ENCODE measurements at regions not wholly inside any gene's neighbourhood (a gene's known extent, or its start where the extent isn't known, plus 50 kb on each side); places are given as distances from the start of the nearest gene placed in this dataset.

- TF ChIP-seq CTCF (conservative IDR thresholded peaks at IDR 0.05; ENCODE audit: low read length) (no peak), EZH2phosphoT487 (IDR thresholded peaks at IDR 0.05; ENCODE audit: borderline replicate concordance) (no peak)
These were observed 484.0 kb upstream of the TGFBR2 start for GRCh38 chr3:30122359-30122758.
